ELR (cell line): ENCODE measurements at regions not wholly inside any gene's neighbourhood (a gene's known extent, or its start where the extent isn't known, plus 50 kb on each side); places are given as distances from the start of the nearest gene placed in this dataset.
"Not testable (repeated sequence)": the region's sequence is repeated elsewhere in the genome, so short reads cannot be mapped to it uniquely, and the experiment has no call there.

Experiments used
- DNase-seq: peaks from one replicate; pipeline ENCODE4 v3.0.0-alpha.2; 2015; ENCODE audit warnings: low read depth

DNA sequence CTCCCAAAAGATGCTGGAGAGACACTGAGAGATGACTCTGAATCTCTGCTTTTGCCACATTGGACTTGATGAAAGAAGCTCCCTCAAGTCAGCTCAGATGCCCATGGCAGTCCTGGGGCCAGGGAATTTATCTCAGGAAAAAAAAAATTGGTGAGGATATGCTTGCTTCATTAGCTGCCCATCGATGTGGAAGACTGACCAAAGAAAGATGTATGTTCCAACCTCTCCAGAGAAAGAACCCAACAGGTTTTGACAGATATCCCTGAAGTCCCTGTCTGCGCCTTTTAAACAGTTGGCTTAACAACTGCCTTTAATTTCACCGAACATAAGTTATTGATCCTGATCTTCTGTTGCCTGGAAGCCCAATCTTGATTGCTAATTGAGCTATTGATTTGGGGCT is 137.4 kb downstream of the TMEM114 start:
- DNase-seq: no peak

DNA sequence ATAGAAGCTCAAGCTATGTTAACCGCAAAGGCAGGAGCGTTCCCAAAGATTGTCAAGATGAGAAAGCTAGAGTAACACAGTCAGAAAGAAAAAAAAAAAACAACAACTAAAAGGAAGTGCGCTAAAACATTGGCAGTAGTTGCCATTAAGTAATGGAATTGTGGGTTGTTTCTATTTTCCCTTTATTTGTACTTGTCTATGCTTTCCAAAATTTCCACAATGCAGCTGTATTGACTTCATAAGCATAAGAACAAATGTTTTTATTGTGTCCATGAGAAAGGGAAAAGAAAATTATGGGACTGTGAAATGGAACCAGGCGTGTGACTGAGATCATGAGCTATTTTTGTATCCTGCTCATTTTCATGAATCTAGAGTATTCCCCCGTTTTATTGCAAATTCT is 153.4 kb downstream of the TMEM114 start:
- no peak for DNase-seq

DNA sequence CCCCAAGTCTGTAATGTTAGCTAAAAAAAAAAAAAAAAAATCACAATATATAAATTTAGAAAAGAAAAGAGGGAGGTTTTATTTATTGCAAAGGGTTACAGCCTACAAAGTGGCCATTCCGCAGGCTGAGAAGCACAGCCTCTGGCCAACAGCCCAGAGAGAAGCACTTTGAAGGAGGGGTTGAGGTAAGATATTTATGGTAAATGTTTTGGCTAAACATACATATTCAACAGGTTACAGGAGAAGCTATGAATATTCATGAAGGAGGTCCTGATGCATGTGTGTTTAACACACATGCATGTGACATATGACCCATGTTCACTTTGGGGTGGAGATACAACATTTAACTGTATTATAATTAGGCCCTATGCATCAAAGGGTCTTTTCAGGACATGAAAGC is 158.5 kb downstream of the TMEM114 start:
- DNase-seq: no peak

DNA sequence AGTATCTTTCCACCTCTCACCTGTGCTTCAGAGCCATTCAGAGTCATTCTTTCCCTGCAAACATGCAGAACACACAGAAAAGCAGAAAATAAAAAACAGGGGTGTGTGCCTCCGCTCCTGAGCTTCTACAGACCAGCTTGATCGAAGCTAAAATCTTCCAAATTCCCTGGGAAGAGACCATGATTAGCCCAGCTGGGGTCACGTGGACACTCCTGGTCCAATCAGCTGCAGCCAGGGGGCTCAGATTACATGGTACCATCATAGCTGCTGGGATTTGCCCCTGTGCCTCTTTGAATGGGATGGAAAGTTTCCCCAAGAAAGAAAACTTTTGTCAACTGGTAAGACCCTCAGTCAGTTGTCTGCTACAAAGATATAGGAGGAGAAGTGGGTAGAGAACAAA is 159.9 kb downstream of the TMEM114 start:
- DNase-seq: no peak

DNA sequence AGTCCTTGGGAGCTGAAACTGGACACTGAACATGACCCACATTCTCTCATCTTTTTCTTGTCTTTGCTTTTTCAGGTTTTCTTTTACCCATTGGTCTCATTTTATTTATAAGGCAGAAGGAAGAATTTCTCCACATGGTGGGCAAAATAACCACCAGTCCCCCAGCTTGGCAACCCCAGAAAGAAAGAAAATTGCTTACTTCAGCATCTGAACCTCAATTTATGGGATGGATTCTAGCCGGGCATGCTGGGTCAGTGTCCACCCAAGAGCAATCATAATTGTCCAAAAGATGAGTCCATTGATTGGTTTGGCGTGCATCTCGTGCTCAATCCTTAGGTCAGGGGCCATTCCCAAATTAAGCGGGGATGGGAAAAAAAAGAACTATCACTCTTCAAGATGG is 163.7 kb downstream of the TMEM114 start:
- no peak for DNase-seq

DNA sequence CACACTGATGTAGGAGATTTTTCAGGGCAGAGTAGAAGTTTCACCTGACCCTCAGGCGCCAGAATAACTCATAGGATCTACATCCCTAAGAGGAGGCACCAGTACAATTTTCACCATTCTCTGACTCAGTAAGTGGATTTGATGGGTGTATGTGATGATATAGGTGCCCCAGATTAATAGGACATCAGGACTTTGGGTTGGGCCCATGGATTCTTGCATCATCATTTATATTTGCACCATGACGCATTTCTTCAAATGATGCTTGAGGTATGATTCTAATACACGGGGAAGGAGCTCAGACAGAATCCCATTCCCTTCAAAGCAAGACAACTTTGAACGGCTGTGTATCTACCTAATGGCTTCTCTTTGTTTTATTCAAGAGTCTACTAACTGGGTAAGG is 173.2 kb downstream of the TMEM114 start:
- no peak for DNase-seq

DNA sequence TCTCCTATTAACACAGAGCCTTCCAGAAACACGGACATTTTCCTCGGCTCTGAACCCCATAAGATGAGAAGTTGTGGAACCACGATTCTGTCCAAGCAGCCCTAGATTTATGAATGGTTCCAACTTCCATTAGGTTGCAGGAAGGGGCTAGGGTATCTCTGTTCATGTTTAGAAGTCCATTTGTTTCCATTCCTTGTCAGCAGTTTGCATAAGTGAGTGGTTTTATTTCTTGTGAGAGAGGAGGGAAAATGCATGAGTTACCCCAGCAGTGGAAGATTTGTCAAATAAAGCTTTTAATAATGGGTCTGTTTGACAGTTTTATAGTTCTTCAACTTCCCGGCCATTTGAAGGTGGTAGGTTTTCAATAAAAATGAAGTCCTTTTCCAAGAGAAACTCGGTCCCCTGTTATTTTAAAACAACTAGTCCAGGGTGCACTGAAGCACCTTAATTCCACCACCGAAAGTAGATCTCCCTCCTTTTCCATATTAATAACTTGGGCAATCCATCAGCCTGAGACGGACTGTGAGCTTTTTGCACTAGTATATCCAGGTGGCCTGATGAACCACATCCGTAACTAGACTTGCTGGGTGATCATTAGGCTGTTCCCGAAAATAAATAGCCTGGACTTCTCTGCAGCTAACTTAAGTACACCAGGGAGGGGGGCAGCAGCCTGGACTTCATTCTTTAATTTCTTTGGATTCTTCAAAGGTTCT is 181.3 kb downstream of the TMEM114 start:
- no peak for DNase-seq

DNA sequence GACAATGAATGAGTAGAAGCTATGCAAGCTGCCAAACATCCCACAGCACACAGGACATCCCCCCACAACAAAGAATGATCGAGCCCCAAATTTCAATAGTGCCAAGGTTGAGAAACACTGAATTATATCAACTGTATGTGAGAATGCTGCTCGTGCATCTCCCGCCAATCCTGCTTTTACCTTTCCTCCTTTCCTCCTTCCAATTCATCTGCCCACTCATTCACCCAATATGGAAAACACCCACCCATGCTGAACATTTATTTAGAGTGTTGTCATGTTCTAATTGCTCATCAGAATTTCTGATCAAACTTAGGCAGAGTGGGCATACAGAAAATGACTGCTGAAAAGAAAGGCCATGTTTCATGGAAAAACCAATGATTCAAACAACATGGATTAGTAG is 183.0 kb downstream of the TMEM114 start:
- DNase-seq: no peak

DNA sequence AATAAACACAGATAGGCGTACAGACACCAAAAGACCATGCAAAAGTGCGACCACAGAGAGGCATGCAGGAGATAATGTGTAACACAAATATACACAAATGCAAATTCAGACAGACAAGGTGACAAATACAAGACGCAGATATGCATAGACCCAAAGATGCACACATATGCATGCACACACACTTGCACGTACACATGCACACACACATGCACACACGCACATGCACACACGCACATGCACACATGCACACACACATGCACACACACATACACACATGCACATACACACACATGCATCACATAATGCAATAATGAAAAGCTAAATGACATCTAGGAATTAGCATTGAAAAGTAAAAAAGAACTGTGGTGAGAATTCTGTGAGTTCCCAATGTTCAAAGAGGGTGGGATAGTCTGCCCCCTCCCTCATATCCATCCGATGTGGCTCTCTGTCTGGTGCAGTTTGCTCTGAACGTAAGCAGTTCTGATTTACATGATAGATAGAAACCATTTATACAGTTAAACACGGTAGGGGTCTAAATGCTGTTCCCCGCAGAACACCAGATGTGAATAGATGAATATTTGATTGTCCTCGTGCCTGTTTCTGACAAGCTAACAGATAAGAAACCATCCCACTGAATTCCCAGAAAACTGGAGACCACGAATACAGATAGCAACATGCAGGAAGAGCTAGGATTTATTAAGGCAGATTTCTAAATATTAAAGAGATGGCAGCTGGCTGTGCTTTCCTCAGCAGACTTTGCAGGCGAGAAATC is 186.1 kb downstream of the TMEM114 start:
- no peak for DNase-seq

DNA sequence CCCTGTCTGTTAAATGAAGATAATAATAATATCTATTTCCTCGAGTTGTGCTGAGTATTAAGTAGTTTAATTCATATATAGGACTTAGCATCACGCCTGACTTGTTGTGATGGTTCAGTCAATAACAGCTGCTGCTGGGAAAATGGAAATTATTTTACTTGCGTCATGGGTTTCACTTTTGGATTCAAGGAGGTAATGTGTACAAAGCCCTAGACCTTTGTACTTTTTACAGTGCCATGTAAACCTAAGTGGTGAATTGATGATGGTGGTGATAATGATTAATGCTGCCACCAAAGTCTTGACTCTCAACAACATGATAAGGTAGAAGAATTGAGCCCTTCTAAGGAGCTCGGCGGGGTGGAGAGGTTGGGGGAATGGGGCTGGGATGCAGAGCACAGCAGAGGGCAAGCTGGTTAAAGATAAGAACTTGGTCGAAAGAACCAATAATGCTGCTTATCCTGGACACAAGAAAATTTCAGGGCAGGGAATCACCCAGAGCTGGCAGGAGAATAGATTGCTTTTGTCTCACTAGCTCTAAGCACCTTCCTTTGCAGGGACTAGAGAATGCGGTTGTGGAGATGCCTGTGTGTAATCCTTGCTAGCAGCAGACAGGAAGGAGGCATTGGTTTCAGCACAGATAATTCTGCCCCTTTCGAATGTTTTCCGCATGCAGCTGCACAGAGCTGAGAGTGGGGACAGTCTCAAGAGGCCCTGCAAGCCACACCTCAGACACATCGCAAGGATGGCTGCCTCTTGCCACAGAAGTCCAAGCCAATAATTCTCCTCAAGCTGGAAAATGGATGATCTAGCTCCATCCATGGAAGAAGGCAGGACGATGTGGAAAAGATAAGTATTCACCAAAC is 187.1 kb downstream of the TMEM114 start:
- no peak for DNase-seq

DNA sequence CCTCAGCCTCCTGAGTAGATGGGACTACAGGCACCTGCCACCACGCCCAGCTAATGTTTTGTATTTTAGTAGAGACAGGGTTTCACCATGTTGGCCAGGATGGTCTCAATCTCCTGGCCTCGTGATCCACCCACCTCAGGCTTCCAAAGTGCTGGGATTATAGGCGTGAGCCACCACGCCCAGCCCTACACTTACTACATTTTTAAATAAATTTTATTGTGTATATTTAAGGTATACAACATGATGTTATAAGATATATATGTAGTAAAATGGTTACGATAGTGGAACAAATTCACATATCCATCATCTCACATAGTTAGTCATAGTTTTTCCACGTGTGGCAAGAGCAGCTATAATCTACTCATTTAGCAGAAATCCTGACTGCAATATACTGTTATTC is 189.6 kb downstream of the TMEM114 start:
- DNase-seq: not testable (repeated sequence)

DNA sequence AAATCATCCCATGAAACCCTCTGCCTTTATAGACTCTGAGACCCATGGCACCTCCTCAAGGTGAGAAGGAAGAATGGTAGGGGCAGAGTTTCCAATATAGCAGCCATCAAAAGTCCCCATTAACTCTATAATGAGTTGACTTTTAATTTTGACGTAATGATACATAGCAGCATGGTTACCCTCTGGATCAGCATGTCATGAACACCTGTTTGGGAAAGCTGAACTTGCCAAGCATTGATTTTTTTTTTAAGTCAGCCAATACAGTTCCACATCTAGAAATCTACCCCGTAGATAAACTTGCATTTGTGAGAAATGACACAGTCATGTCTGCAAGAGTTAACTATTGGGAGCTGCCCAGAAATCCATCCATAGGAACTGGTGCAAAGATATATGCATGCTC is 191.8 kb downstream of the TMEM114 start:
- no peak for DNase-seq

DNA sequence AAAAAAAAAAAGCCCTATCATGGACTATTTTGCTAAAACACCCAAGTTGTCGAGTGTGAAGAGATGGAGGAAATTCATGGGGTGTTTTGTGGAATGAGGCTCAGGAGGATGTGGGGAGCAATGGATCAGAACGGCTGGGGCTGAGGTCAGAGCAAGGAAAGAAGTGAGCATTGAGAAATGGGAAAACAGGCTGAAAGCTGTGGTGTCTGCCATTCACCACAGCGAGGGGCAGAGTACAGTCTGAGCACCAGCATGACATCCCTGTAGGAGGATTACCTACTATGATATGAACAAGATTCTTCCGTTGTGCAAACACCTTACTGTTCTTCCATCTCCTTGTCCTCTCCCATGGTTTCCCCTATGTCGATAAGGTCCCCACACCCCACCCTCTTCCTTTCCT is 193.1 kb downstream of the TMEM114 start:
- no peak for DNase-seq

DNA sequence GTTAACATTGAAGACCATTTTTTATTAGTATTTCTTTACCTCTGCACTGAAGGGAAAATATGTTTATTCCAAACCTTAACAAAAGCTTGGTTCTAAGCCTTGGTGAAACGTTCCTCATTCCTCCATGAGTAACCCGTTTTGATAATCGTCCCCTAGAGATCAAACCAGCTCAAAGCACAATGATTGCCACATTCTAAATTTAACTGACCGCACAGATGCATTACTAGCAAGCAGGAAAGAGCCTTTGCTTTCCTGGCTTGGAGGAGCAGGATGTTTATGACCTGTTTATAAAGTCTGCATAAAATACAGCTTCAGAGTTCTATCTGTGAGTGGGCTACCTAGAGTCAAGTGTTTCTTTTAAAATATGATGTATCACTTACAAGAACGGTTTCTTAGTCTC is 193.8 kb downstream of the TMEM114 start:
- DNase-seq: no peak

DNA sequence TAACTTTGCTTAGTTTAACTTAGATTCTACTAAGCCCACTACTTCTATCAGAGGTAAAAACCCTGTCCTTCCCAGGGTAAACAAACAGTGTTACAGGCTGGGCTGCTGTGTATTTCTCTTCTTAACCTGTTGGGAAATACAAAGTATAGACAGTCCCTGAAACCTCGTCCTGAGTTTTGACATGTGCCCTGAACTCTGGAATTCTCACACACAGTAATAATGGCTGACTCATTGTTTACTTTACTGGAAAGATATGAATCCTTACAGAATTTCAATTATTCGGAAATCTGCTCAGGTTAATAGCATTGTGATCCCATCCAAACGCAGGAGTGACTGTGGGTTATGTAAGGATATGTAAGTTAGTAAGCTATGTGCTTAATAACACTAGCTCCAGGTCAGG is 199.1 kb downstream of the TMEM114 start:
- DNase-seq: no peak

DNA sequence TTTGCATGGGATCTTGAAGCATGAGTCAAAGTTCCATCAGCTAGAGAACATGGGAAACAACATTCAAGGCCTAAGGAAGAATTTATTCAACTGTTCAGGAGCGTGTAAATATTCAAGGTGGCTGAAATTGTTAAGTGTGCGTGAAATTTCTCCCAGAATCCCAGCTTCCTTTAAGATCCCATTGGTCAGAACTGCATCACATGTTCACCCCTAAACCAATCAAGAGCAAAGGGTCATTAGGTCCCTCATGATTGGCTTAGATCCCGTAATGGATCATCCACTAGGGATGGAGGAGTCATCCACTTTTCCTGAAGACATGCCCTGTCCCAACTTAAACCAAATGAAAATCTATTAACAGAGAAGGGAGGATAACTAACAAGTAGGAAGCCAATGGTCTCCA is 201.6 kb downstream of the TMEM114 start:
- no peak for DNase-seq

DNA sequence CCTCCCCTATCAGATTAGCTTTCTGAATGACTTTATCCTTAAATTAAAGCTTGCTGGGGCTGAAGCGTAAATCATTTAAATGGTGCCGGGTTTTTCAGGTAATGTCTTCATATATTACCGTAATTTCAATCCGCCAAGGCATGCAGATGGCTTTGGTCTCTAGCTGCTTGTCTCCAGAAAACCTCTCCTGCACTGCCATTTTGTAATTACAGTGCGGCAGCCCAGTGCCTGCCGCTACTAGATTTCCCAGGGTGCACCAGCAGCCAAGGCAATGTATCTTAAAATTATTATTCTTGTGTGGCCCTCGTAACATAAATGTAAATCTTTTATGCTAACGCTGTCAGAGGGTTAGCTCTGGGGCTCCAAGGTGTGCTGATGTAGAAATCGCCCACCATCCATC is 208.5 kb downstream of the TMEM114 start:
- no peak for DNase-seq

DNA sequence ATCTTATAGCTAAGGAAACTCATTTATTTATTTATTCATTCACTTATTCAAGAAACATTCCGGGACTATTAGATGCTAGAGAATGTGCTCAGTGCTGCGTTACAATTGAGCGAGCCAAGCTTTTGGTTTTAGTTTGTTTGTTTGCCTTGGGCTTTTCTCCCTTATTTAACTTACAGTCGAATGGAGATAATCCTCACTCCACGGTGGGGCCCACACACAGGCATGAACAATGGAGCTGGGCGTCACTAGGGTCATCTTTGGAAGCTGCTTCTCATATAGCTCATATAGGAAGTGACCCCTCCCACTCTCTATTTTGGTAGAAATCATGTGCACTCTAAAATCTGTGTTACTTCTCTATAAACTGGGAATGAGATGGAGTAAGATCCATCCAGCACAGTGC is 210.0 kb downstream of the TMEM114 start:
- DNase-seq: no peak

DNA sequence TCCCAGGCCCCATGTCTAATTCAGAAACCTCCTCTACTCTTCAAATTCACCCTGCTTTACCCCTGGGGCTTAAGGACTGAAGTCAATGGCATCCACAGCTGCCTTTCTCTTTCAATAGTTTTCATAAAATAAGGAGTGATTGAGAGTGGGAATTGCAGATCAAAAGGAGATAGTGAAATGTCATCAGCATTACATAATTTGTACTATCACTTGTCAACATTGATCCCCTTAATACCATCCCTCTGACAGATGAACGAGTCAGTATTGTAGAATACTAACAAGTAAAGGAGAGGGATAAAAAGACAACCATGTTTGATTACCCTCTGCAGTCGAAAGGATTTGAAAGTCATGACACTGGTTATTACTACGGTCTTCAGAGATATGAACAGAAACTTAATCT is 212.4 kb downstream of the TMEM114 start:
- DNase-seq: no peak

DNA sequence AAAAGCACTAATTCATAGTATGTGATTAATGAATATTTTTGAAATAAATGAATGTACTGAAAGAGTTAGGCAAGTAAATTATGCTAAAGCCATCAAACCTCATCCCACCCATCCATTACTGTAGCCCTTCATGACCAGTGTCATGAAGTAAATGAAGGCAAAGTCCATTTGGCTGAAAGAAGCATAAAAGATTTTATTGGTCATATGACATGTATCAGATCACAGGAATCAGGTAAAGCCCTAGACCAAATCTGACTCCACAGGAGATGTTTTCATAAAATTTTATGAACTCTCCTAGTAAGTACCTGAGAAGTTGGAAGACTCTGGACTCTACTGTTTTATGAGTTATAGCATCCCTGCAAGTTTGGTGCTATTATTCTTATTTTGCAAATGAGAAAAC is 213.5 kb downstream of the TMEM114 start:
- no peak for DNase-seq

DNA sequence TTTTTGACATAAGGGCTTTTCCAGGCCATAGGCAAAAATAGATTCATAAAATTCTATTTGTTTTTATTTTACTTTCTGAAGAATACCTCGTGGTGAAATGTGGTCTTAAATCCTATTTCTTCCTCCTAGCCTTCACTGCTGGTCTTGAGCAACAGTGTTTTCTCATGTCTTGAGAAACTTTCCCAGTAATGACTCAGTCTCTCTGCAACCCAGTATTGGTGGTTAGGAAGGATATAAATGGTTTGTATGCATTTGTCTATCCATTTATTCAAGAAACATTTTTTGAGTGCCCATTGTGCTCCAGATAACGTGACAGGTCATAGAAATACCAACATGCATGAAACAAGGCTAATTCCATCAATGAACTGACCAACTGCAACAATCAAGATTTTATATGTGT is 213.9 kb downstream of the TMEM114 start:
- no peak for DNase-seq

DNA sequence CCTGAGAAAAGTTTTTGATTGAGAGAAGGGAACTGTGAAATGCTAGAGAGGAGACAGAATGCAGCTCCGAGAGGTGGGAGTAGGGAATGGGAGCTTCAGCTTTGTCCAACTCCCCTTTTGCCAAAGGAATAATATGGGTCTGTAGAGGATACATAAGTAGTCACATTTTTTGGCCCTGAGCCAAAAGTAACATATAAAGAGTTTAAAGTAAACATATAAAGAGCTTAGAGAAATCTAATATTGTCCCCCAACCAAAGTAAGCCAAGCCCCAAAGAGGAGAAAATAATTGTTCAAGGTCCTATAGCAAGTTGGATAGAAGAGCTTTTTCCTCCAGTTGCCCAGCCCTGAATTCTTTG is 215.1 kb downstream of the TMEM114 start:
- no peak for DNase-seq

DNA sequence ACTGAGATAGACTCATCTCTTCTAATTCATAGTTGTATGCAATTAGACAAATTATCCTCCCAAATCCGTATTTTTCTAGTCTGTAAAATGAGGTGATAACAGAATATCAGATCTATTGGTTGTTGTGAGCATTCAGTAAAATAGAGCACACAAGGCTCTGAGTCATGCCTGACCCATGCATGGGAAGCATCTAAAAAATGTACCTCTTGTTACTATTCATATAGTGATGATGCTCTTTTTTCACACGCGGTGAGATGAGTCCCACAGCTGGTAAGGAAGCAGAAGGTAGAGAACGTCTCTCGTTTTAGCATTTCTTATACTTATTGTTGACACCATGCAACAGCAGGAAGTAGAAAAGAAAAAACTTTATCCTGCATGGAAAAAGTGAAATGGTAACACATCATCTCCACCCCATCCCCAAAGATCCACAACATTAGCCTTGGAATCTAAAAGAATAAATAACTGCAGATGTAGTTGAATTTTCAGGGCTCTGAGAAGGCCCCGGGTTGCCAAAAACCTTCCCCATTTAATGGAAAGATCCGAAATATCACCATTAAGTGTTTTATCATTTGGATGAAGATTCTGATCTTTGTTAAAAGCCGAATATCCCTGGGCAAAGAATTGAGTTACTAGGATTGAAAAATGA is 215.6 kb downstream of the TMEM114 start:
- no peak for DNase-seq
